ENCODE measurements at regions not wholly inside any gene's neighbourhood (a gene's known extent, or its start where the extent isn't known, plus 50 kb on each side); places are given as distances from the start of the nearest gene placed in this dataset.

GRCh38 chr12:58647495-58647894, 272.8 kb downstream of the LRIG3 start:
- Histone ChIP-seq H3K4me3 (ENCODE audit: low read depth, low read length) (no peak overlapping the region), H3K27me3 (ENCODE audit: control insufficient read depth, insufficient read depth, low read length) (no peaks in the 10 kb centered on the region), H3K36me3 (ENCODE audit: control insufficient read depth, insufficient read depth, low read length) (no peaks in the 10 kb centered on the region)
- no peak for TF ChIP-seq CTCF (IDR thresholded peaks at IDR 0.05; ENCODE audit: insufficient read depth, low read length, poor library complexity, severe bottlenecking)
- DNase-seq (ENCODE audit: low read depth), result no peak

GRCh38 chr12:58648176-58648575, 272.1 kb downstream of the LRIG3 start:
- no peak for DNase-seq (ENCODE audit: low read depth)
- Histone ChIP-seq H3K4me3 (ENCODE audit: low read depth, low read length) (no peak overlapping the region), H3K36me3 (ENCODE audit: control insufficient read depth, insufficient read depth, low read length) (no peaks in the 10 kb centered on the region), H3K27me3 (ENCODE audit: control insufficient read depth, insufficient read depth, low read length) (no peaks in the 10 kb centered on the region)
- TF ChIP-seq CTCF (IDR thresholded peaks at IDR 0.05; ENCODE audit: insufficient read depth, low read length, poor library complexity, severe bottlenecking), result no peak

GRCh38 chr12:58651850-58652249, 268.5 kb downstream of the LRIG3 start:
- no peaks in the 10 kb centered on the region for H3K36me3 ChIP-seq (ENCODE audit: control insufficient read depth, insufficient read depth, low read length)
- H3K27me3 ChIP-seq (ENCODE audit: control insufficient read depth, insufficient read depth, low read length), result no peaks in the 10 kb centered on the region
- DNase-seq (ENCODE audit: low read depth), result no peak
- no peak overlapping the region for H3K4me3 ChIP-seq (ENCODE audit: low read depth, low read length)
- no peak for TF ChIP-seq CTCF (IDR thresholded peaks at IDR 0.05; ENCODE audit: insufficient read depth, low read length, poor library complexity, severe bottlenecking)

- no peak for DNase-seq (ENCODE audit: low read depth)
- Histone ChIP-seq H3K4me3 (ENCODE audit: low read depth, low read length) (no peak overlapping the region), H3K27me3 (ENCODE audit: control insufficient read depth, insufficient read depth, low read length) (no peaks in the 10 kb centered on the region), H3K36me3 (ENCODE audit: control insufficient read depth, insufficient read depth, low read length) (no peaks in the 10 kb centered on the region)
- TF ChIP-seq CTCF (IDR thresholded peaks at IDR 0.05; ENCODE audit: insufficient read depth, low read length, poor library complexity, severe bottlenecking), result no peak
Observed at GRCh38 chr12:58654021-58654420, 266.3 kb downstream of the LRIG3 start.

- no peak for DNase-seq (ENCODE audit: low read depth)
- H3K27me3 ChIP-seq (ENCODE audit: control insufficient read depth, insufficient read depth, low read length), result no peaks in the 10 kb centered on the region
- no peak for TF ChIP-seq CTCF (IDR thresholded peaks at IDR 0.05; ENCODE audit: insufficient read depth, low read length, poor library complexity, severe bottlenecking)
- no peaks in the 10 kb centered on the region for H3K36me3 ChIP-seq (ENCODE audit: control insufficient read depth, insufficient read depth, low read length)
- no peak overlapping the region for H3K4me3 ChIP-seq (ENCODE audit: low read depth, low read length)
Observed at GRCh38 chr12:58655375-58655774, 264.9 kb downstream of the LRIG3 start.

GRCh38 chr12:58656254-58657009, 263.9 kb downstream of the LRIG3 start:
- no peaks in the 10 kb centered on the region for H3K36me3 ChIP-seq (ENCODE audit: control insufficient read depth, insufficient read depth, low read length)
- H3K27me3 ChIP-seq (ENCODE audit: control insufficient read depth, insufficient read depth, low read length), result no peaks in the 10 kb centered on the region
- no peak for DNase-seq (ENCODE audit: low read depth)
- no peak for TF ChIP-seq CTCF (IDR thresholded peaks at IDR 0.05; ENCODE audit: insufficient read depth, low read length, poor library complexity, severe bottlenecking)
- no peak overlapping the region for H3K4me3 ChIP-seq (ENCODE audit: low read depth, low read length)

Measured in kidney epithelial cell (primary cell).